ENCODE measurements at regions not wholly inside any gene's neighbourhood (a gene's known extent, or its start where the extent isn't known, plus 50 kb on each side); places are given as distances from the start of the nearest gene placed in this dataset.

DNA sequence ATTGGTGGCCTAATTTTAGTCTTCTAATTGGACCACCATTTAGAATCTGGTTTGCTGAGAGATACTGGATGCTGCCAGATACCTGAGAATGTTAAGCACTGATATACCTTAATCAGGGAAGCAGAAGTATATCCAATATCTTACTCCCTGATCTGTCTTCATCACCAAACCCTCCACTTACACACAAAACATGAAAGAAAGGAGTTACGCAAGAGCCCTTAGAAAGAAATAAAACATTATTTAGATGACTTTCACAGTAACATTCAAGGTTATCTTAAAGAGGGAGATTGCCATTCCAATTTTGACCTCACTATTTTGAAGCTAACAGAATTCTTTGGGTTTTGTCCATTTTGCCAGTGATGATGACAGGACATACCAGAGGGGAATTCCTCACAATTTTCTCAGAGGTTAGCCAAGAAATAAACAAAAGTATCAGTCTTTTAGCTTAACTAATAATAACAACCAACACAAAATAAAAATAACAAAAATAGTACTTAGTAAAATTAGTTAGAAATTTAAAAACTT, 496.1 kb downstream of the NFIB start:
- no peaks in the 10 kb centered on the region for H3K79me2 ChIP-seq (ENCODE audit: control insufficient read depth, insufficient read depth, low read length)
- no peaks in the 10 kb centered on the region for H3K27me3 ChIP-seq (ENCODE audit: control insufficient read depth, insufficient read depth, low read length)
- TF ChIP-seq, protein P1, sequence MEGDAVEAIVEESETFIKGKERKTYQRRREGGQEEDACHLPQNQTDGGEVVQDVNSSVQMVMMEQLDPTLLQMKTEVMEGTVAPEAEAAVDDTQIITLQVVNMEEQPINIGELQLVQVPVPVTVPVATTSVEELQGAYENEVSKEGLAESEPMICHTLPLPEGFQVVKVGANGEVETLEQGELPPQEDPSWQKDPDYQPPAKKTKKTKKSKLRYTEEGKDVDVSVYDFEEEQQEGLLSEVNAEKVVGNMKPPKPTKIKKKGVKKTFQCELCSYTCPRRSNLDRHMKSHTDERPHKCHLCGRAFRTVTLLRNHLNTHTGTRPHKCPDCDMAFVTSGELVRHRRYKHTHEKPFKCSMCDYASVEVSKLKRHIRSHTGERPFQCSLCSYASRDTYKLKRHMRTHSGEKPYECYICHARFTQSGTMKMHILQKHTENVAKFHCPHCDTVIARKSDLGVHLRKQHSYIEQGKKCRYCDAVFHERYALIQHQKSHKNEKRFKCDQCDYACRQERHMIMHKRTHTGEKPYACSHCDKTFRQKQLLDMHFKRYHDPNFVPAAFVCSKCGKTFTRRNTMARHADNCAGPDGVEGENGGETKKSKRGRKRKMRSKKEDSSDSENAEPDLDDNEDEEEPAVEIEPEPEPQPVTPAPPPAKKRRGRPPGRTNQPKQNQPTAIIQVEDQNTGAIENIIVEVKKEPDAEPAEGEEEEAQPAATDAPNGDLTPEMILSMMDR (conservative IDR thresholded peaks at IDR 0.05 in 1 of 2, IDR thresholded peaks at IDR 0.05 in 1 of 2; ENCODE audit: low read depth in 1 of 2, low read length in 2 of 2) = no peak
- TF ChIP-seq EZH2 (IDR thresholded peaks at IDR 0.05; ENCODE audit: low read length, missing control alignments) = no peak
- H3K4me3 ChIP-seq (replicated peaks in 1 of 4; ENCODE audit: control extremely low read depth in 1 of 4, insufficient read depth in 1 of 4, low read depth in 3 of 4, low read length in 4 of 4) = no peak overlapping the region
- no peak overlapping the region for H2AFZ ChIP-seq (ENCODE audit: low read length)
- peak in 1 of 2 donors; percentile 67 for DNase-seq (ENCODE audit: low read depth in 2 of 2)
- H3K9me3 ChIP-seq (ENCODE audit: control insufficient read depth, insufficient read depth, low read depth, low read length) = no peaks in the 10 kb centered on the region
- H3K4me2 ChIP-seq (ENCODE audit: extremely low read depth, insufficient read depth, low read length) = no peak overlapping the region
- no peaks in the 10 kb centered on the region for H3K4me1 ChIP-seq (ENCODE audit: control insufficient read depth, extremely low read depth, insufficient read depth, low read length)
- H4K20me1 ChIP-seq (ENCODE audit: control insufficient read depth, extremely low read depth, insufficient read depth, low read length) = no peaks in the 10 kb centered on the region
- no peaks in the 10 kb centered on the region for H3K36me3 ChIP-seq (ENCODE audit: control insufficient read depth, insufficient read depth, low read length)
- no peak overlapping the region for H3K27ac ChIP-seq (ENCODE audit: insufficient read depth, low read length)
- no peak overlapping the region for H3K9ac ChIP-seq (ENCODE audit: insufficient read depth, low read length)

DNA sequence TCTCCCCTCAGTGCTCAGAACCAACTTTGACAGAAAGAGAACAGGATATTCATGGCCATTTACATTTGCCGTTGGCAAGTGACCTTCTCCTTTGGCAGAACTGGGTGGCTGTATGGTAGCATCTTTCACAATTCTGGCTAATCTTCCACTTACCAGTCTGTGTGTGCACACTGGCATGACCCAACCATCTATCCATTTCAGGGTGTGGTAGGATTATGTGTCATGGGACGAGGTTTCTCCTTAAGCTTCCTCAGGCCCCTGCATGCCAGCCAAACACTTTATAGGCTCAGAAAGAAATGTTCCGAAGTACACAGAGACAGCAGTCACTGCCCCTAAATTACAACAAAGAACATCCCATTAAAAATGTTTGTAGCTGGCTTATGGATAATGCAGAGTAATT, 497.1 kb downstream of the NFIB start:
- Histone ChIP-seq H3K79me2 (ENCODE audit: control insufficient read depth, insufficient read depth, low read length) (no peaks in the 10 kb centered on the region), H3K27me3 (ENCODE audit: control insufficient read depth, insufficient read depth, low read length) (no peaks in the 10 kb centered on the region), H4K20me1 (ENCODE audit: control insufficient read depth, extremely low read depth, insufficient read depth, low read length) (no peaks in the 10 kb centered on the region), H3K4me3 (replicated peaks in 1 of 4; ENCODE audit: control extremely low read depth in 1 of 4, insufficient read depth in 1 of 4, low read depth in 3 of 4, low read length in 4 of 4) (no peak overlapping the region), H3K4me1 (ENCODE audit: control insufficient read depth, extremely low read depth, insufficient read depth, low read length) (no peaks in the 10 kb centered on the region), H3K36me3 (ENCODE audit: control insufficient read depth, insufficient read depth, low read length) (no peaks in the 10 kb centered on the region), H3K4me2 (ENCODE audit: extremely low read depth, insufficient read depth, low read length) (no peak overlapping the region), H2AFZ (ENCODE audit: low read length) (no peak overlapping the region), H3K9me3 (ENCODE audit: control insufficient read depth, insufficient read depth, low read depth, low read length) (no peaks in the 10 kb centered on the region), H3K9ac (ENCODE audit: insufficient read depth, low read length) (no peak overlapping the region), H3K27ac (ENCODE audit: insufficient read depth, low read length) (no peak overlapping the region)
- TF ChIP-seq, protein P1 (conservative IDR thresholded peaks at IDR 0.05 in 1 of 2, IDR thresholded peaks at IDR 0.05 in 1 of 2; ENCODE audit: low read depth in 1 of 2, low read length in 2 of 2) = no peak
- TF ChIP-seq EZH2 (IDR thresholded peaks at IDR 0.05; ENCODE audit: low read length, missing control alignments) = no peak
- no peak for DNase-seq (ENCODE audit: low read depth in 2 of 2)

DNA sequence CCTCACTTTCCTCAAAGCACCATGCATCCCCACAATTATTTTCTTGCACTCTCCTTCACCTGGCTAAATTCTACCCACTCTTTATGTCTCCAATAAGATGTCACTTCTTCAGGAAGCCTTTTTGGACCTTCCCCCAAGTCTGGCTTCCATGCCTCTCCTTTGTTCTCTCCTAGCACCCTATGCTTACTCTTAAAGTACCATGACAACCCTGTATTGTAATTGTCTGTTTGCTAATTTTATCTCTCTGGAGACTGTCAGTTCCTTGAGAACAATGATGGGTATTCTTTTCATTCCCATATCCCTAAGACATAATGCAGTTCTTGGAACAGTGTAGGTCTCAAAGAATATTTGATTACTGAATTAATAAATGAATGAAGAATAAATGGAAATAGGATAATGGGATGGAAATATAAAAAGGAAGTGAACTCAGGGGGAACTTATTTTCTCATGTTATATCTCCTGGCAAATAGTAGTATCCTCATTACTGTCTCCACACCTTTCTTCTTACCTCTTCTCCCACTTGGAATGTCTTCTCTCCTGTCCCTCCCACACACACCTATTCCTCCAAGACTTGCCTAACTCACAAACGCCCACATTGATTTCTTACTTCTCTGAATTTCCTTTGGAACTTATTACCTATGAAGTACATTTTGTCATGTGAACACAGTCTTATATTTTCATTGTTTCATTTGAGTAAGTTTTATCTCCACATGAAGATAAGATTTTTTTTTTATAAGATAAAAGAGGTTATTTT, 499.1 kb downstream of the NFIB start:
- H3K9ac ChIP-seq (ENCODE audit: insufficient read depth, low read length) = no peak overlapping the region
- H3K79me2 ChIP-seq (ENCODE audit: control insufficient read depth, insufficient read depth, low read length) = no peaks in the 10 kb centered on the region
- H4K20me1 ChIP-seq (ENCODE audit: control insufficient read depth, extremely low read depth, insufficient read depth, low read length) = no peaks in the 10 kb centered on the region
- no peak for DNase-seq (ENCODE audit: low read depth in 2 of 2)
- no peaks in the 10 kb centered on the region for H3K36me3 ChIP-seq (ENCODE audit: control insufficient read depth, insufficient read depth, low read length)
- H3K4me1 ChIP-seq (ENCODE audit: control insufficient read depth, extremely low read depth, insufficient read depth, low read length) = no peaks in the 10 kb centered on the region
- H3K4me3 ChIP-seq (replicated peaks in 1 of 4; ENCODE audit: control extremely low read depth in 1 of 4, insufficient read depth in 1 of 4, low read depth in 3 of 4, low read length in 4 of 4) = no peak overlapping the region
- no peaks in the 10 kb centered on the region for H3K9me3 ChIP-seq (ENCODE audit: control insufficient read depth, insufficient read depth, low read depth, low read length)
- no peak overlapping the region for H3K4me2 ChIP-seq (ENCODE audit: extremely low read depth, insufficient read depth, low read length)
- TF ChIP-seq, protein P1 (conservative IDR thresholded peaks at IDR 0.05 in 1 of 2, IDR thresholded peaks at IDR 0.05 in 1 of 2; ENCODE audit: low read depth in 1 of 2, low read length in 2 of 2) = no peak
- no peak for TF ChIP-seq EZH2 (IDR thresholded peaks at IDR 0.05; ENCODE audit: low read length, missing control alignments)
- H3K27me3 ChIP-seq (ENCODE audit: control insufficient read depth, insufficient read depth, low read length) = no peaks in the 10 kb centered on the region
- H2AFZ ChIP-seq (ENCODE audit: low read length) = no peak overlapping the region
- H3K27ac ChIP-seq (ENCODE audit: insufficient read depth, low read length) = no peak overlapping the region
